ENCODE measurements at regions not wholly inside any gene's neighbourhood (a gene's known extent, or its start where the extent isn't known, plus 50 kb on each side); places are given as distances from the start of the nearest gene placed in this dataset.

GRCh38 chr7:125572414-125572813 lies 642.8 kb upstream of the POT1 start:
- TF ChIP-seq CTCF (conservative IDR thresholded peaks at IDR 0.05 in 1 of 2, IDR thresholded peaks at IDR 0.05 in 1 of 2; ENCODE audit: low read depth in 1 of 2, low read length in 2 of 2) (no peak), EZH2 (IDR thresholded peaks at IDR 0.05; ENCODE audit: low read length, missing control alignments) (no peak)

Measured in fibroblast of lung (primary cell).